GM21515 (cell line): ENCODE measurements at regions not wholly inside any gene's neighbourhood (a gene's known extent, or its start where the extent isn't known, plus 50 kb on each side); places are given as distances from the start of the nearest gene placed in this dataset.
"Not testable (repeated sequence)": the region's sequence is repeated elsewhere in the genome, so short reads cannot be mapped to it uniquely, and the experiment has no call there.

Experiments used
- ATAC-seq: cut with Tn5 transposase; IDR thresholded peaks from one replicate; pipeline ENCODE4 v1.9.1; 2021; ENCODE audit not compliant: unreplicated experiment

DNA sequence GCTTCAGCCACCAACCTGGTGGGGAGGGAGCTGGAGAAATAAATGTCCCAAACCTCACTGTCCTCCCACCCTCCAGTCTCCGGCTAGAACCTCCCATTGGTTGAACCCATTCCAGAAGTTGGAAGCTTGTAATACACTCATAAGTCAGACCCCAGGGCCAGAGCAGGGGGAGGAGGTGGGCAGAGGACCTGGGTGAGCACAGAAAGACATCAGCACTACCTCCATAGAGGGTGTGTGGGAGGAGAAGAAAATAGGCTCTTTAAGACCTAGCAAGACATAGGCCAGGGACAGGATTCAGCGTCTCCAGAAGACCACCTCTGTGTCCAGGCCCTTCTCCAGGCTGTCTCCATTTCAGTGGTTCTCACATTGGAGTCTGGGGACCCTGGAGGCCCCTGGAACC is 73.3 kb upstream of the TOP1 start:
- ATAC-seq = no peak

GRCh38 chr20:40955826-40956225 is 72.8 kb upstream of the TOP1 start:
- not testable (repeated sequence) for ATAC-seq

- no peak for ATAC-seq
These were observed 71.9 kb upstream of the TOP1 start for GRCh38 chr20:40956542-40957264.

- ATAC-seq = no peak
These were observed 71.3 kb upstream of the TOP1 start for GRCh38 chr20:40957265-40957760.

GRCh38 chr20:40958598-40958997 is 70.0 kb upstream of the TOP1 start:
- no peak for ATAC-seq

- no peak for ATAC-seq
These were observed 69.1 kb upstream of the TOP1 start for GRCh38 chr20:40959325-40960092.

DNA sequence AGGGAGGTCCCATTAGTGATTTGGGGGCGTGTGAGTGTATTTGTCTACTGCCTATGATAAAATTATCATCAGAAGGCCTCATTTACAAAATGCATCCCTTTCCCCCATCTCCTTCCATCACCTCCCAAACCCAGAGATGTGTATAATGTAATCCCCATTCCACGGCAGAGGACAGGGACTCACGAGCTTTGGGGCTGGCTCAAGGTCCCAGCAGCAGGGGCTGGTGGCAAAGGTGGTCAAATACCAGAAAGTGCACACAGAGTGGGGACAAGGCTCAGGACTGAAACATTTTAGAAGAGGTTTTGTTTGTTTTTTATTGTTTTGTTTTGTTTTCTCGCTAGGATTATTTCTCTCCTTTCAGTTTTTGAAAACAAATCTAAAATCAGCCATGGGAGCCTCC is 68.5 kb upstream of the TOP1 start:
- ATAC-seq = no peak

GRCh38 chr20:40960521-40960956 is 68.1 kb upstream of the TOP1 start:
- ATAC-seq = no peak

- ATAC-seq = no peak
These were observed 67.4 kb upstream of the TOP1 start for GRCh38 chr20:40961176-40961575.

DNA sequence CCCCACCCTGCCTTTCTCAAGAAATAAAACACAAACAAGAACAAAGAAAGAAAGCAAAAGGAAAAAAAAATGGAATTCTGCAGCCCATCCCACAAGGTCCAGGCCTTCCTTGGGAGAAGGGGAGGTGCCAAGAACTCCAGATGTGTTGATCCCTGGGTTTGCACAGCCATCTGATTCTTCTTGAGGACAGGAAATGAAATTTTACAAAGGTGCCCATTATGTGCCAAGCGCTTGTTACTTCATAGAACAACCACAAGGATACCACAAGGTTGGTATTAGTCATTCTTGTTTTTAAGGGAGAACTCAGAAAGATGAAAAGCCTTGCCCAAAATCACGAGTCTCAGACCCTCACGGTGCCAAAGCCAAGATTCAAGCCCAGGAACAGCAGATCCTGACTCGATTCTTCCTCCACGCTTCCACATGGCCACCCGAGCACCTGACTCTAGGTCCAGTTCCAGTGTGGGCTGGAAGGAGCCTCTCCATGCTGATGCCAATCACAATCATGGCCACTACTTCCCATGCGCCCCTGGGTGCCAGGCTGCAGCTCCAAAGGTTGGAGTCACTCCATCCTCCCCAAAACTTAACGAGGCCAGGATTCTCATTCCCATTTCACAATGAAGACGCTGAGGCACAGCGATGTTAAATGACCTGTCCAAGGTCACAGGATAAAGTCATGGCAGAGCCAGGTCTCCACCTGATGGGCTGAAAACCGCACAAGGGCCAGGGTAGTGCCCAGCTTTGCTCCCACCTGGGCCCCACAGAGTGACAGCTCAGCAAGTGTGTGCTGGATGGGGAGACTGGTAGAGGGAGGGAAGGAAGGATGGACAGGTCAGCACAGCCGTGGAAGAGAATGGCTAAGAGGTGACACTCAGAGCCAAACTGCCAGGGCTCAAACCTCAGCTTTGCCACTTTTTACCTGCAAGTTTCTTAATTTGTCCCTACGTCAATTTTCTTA is 66.7 kb upstream of the TOP1 start:
- ATAC-seq = no peak

DNA sequence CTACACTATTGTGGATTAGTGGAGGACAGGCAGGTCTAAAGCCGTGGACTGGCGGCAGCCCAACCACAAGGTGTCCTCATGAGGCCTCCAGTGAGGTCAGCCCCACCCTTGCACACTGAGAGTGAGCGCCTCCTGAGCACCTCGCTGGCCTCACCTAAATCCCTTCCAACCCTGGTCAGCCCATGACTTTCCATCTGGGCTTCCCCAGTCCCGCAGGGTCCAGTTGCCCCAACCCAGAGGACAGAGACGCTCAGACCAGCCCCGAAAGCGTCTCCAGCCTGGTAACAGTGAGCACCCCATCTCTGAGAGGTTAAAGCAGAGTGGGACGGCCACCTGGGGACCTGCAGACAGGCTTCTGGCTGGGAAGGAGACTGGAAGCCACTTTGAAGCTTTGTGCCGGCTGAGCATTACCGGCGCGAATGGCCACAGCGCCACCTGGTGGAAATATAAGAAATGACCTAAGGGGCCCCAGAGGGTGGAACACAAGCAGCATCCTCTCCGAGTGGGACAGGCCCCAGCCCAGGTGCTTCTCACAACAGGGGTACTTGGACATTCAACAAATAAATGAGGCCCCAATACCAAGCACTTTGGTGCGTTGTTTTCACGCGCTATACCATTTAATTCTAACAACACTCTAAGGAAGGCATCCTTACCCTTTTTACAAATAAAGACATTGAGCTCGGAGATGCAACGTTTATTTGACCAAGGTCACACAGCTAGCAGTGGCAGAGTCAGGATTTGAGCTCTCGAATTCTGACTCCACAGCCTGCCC is 65.7 kb upstream of the TOP1 start:
- ATAC-seq = peak; percentile 68

- ATAC-seq = no peak
These were observed 65.1 kb upstream of the TOP1 start for GRCh38 chr20:40963505-40963845.

DNA sequence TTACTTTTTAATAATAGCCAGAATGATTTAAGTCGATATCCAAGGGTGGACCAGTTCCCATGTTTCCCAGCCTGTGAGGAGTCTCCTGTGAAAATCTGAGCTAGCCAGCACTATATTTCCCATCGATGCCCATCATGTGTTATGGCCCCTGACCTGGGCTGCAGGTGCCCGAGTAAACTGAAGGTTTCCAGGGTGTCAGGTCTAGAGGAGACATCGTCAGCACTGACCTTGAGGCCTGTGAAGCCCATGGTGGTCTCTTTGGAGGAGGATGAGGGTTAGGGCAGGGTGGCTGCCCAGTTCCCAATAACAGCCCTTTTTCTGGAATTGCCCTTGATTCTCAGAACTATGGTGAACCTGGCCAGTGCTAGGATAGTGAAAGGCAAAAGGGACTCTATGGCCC is 63.0 kb upstream of the TOP1 start:
- no peak for ATAC-seq

DNA sequence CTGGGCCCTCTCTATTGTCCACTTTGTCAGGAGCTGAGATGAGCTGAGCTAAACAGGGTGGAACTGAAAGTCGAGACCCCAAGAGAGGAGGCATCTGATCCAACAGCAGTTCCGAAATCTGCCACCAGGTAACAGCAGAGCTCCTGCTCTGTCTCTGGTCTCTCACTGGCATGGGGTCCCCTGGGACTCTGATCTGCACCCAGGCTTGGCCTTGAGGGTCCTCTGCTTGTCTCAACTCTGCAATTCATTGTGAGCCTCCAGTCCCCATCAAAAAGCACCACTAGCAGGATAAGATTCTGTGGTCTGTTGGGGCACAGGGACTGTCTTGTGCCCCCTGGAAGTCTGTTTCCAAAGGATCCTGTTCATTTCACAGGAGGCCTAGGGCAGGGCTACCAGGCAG is 62.5 kb upstream of the TOP1 start:
- no peak for ATAC-seq

DNA sequence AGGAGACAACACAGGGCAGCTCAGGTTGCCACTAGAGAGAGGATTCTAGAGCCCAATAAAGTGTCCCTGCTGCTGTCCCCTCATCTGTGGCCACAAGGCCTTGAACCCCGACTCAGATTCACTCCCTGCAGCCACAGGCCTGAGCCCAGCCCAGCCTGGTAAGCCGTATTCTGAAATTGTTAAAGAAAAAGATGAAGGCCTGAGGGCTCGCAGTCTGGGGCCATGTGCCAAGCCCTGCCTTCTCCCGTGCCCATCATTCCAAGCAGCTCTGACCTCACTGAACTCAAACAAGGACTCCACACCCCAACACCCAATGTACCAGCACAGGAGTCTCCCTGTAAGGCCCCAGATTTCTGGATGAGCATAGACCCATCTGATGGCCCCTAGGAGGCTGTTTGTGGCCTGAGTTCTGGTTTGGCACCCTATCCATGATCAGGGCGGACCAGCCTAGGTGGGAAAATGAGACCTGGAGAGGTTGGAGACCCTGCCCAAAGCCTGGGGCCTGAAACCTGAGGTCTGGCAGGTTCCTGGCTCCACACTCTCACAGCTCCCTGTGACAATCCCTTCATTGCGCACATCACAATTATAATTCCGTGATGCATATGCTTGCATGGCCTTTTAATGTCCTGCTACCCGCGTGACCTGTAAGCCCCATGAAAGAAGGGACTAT is 62.0 kb upstream of the TOP1 start:
- ATAC-seq = no peak

GRCh38 chr20:40967700-40968099 is 60.9 kb upstream of the TOP1 start:
- ATAC-seq = no peak

DNA sequence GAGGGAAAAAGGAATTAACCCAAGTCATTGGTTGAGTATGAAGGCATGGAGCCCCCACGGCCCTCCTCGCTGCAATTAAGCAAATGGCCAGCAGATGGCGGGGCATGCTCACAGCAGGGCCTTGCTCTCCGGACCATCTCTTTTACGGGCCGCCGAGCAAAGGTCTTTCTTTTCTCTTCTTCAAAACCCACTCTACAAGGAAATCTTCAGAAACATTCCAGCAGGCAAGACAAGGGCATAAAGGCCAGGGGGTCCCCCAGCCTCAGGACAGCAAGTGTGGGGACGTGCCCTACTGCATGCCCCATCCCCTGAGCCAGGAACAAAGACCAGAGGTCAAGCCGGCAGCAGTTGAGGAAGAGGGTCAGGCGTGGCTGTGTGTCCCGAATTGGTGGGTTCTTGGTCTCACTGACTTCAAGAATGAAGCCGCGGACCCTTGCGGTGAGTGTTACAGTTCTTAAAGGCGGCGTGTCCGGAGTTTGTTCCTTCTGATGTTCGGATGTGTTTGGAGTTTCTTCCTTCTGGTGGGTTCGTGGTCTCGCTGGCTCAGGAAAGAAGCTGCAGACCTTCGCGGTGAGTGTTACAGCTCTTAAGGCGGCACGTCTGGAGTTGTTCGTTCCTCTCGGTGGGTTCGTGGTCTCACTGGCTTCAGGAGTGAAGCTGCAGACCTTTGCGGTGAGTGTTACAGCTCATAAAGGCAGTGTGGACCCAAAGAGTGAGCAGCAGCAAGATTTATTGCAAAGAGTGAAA is 59.6 kb upstream of the TOP1 start:
- ATAC-seq = peak; percentile 86

GRCh38 chr20:40970218-40970617 is 58.4 kb upstream of the TOP1 start:
- no peak for ATAC-seq

DNA sequence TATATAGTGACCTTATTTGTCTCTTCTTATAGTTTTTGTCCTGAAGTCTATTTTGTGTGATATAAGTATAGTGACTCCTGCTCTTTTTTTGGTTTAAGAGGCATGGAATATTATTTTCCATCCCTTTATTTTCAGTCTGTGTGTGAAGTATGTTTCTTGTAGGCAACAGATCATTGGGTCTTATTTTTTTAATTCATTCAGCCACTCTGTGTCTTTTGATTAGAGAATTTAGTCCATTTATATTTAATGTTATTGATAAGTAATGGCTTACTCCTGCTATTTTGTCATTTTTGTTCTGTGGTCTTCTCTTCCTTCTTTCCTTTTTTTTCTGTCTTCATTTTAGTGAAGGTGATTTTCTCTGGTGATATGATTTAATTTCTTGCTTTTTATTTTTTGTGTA is 51.4 kb upstream of the TOP1 start:
- no peak for ATAC-seq
